ENCODE measurements at regions not wholly inside any gene's neighbourhood (a gene's known extent, or its start where the extent isn't known, plus 50 kb on each side); places are given as distances from the start of the nearest gene placed in this dataset.
A peak's percentile ranks its signal among the peaks of the same experiment; 100 is the strongest.

- TF ChIP-seq AEBP2 (tag by site-specific recombination; IDR thresholded peaks at IDR 0.05; ENCODE audit: borderline replicate concordance) (no peak), SP7 (tag by site-specific recombination; IDR thresholded peaks at IDR 0.05) (peak; percentile 60), ZNF701 (tag by site-specific recombination; IDR thresholded peaks at IDR 0.05) (no peak), YY2 (tag by site-specific recombination; IDR thresholded peaks at IDR 0.05) (no peak), IKZF3 (tag by site-specific recombination; IDR thresholded peaks at IDR 0.05) (peak; percentile 57; the same call in 1 of the 2 replicates), ZNF19 (tag by site-specific recombination; IDR thresholded peaks at IDR 0.05; ENCODE audit: low read depth) (no peak), KLF16 (tag by site-specific recombination; IDR thresholded peaks at IDR 0.05) (no peak), ZNF791 (tag by site-specific recombination; IDR thresholded peaks at IDR 0.05) (no peak), FEZF1 (tag by site-specific recombination; IDR thresholded peaks at IDR 0.05) (peak; percentile 78), ZSCAN30 (tag by site-specific recombination; IDR thresholded peaks at IDR 0.05) (peak; percentile 54; the same call in 1 of the 2 replicates), OSR2 (tag by site-specific recombination; IDR thresholded peaks at IDR 0.05) (peak; percentile 70), KLF8 (tag by site-specific recombination; IDR thresholded peaks at IDR 0.05) (no peak), INSM2 (tag by site-specific recombination; IDR thresholded peaks at IDR 0.05) (peak; percentile 83), ZBTB26 (tag by site-specific recombination; optimal IDR thresholded peaks at IDR 0.05) (no peak), ZNF426 (tag by site-specific recombination; IDR thresholded peaks at IDR 0.05) (no peak), ZNF362 (tag by site-specific recombination; IDR thresholded peaks at IDR 0.05) (no peak), ZNF140 (tag by site-specific recombination; IDR thresholded peaks at IDR 0.05) (no peak), ZNF768 (tag by site-specific recombination; IDR thresholded peaks at IDR 0.05) (no peak), ZNF114 (tag by site-specific recombination; IDR thresholded peaks at IDR 0.05) (no peak)
Measured at GRCh38 chr9:108049026-108049607, 559.5 kb upstream of the KLF4 start (continued).

GRCh38 chr9:108048406-108049025 lies 558.9 kb upstream of the KLF4 start:
- CTCF ChIA-PET: no interaction called here
- Histone ChIP-seq H3K4me3 (ENCODE audit: low read depth, low read length) (no peak overlapping the region), H3K9me3 (ENCODE audit: control insufficient read depth, insufficient read depth, low read depth, low read length) (no peaks in the 10 kb centered on the region), H3K36me3 (ENCODE audit: control insufficient read depth in 2 of 2, insufficient read depth in 1 of 2, low read length in 2 of 2) (no peaks in the 10 kb centered on the region), H3K27ac (ENCODE audit: extremely low read depth, low read depth, low read length) (no peak overlapping the region), H3K4me1 (ENCODE audit: control insufficient read depth, insufficient read depth, low read length) (no peaks in the 10 kb centered on the region)
- TF ChIP-seq ZNF768 (tag by site-specific recombination; IDR thresholded peaks at IDR 0.05) (0 out of 2 replicates have a peak, but pooled peaks have one; percentile 53), ZNF473 (tag by site-specific recombination; IDR thresholded peaks at IDR 0.05) (no peak)
- POLR2A ChIA-PET: no interaction called here
